ENCODE measurements at regions not wholly inside any gene's neighbourhood (a gene's known extent, or its start where the extent isn't known, plus 50 kb on each side); places are given as distances from the start of the nearest gene placed in this dataset.
"Not testable (repeated sequence)": the region's sequence is repeated elsewhere in the genome, so short reads cannot be mapped to it uniquely, and the experiment has no call there.

DNA sequence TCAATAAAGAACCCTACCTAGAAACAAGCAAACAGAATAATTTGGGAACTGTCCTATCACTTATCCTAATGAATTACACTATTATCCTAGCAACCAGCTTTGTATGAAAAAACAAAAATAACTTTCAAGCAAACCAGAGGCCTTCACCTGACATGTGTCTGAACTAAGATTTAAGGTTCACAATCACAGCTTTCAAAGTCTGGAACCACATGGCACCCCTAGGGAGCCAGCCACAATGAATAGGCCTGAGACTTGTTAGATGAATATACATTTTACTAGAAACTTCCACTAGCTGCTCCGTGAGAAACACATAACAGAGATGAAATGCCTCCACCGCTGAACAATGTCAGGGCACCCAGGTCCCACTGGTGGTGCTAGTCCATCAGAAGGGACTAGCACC is 65.8 kb upstream of the CYP2D6 start:
- Histone ChIP-seq H3K27ac (ENCODE audit: low read depth, low read length, severe bottlenecking) (no peak overlapping the region), H3K9me3 (ENCODE audit: control insufficient read depth, low read length) (peaks cover 3% of the 10 kb centered on the region), H3K4me3 (ENCODE audit: extremely low read depth, insufficient read depth, low read length, poor library complexity, severe bottlenecking) (no peak overlapping the region), H3K4me1 (ENCODE audit: control insufficient read depth, insufficient read depth, low read length, poor library complexity, severe bottlenecking) (no peaks in the 10 kb centered on the region), H3K36me3 (ENCODE audit: control insufficient read depth, insufficient read depth, low read length) (peaks cover 16% of the 10 kb centered on the region)
- WGBS, 2 experiments (ENCODE audit: insufficient coverage in 2 of 2) = 90 to 93% methylated on average over 1 to 2 of the region's 2 CpGs

- Histone ChIP-seq H3K4me1 (ENCODE audit: control insufficient read depth, insufficient read depth, low read length, poor library complexity, severe bottlenecking) (no peaks in the 10 kb centered on the region), H3K9me3 (ENCODE audit: control insufficient read depth, low read length) (no peaks in the 10 kb centered on the region), H3K27ac (ENCODE audit: low read depth, low read length, severe bottlenecking) (no peak overlapping the region), H3K4me3 (ENCODE audit: extremely low read depth, insufficient read depth, low read length, poor library complexity, severe bottlenecking) (no peak overlapping the region), H3K36me3 (ENCODE audit: control insufficient read depth, insufficient read depth, low read length) (peaks cover 6% of the 10 kb centered on the region)
These were observed 64.3 kb upstream of the CYP2D6 start for GRCh38 chr22:42194953-42195352.

- WGBS, 2 experiments (ENCODE audit: insufficient coverage in 2 of 2) = 89 to 100% methylated on average over 6 to 7 of the region's 10 CpGs
- Histone ChIP-seq H3K4me3 (ENCODE audit: extremely low read depth, insufficient read depth, low read length, poor library complexity, severe bottlenecking) (no peak overlapping the region), H3K36me3 (ENCODE audit: control insufficient read depth, insufficient read depth, low read length) (peaks cover 3% of the 10 kb centered on the region)
These were observed 63.7 kb upstream of the CYP2D6 start for GRCh38 chr22:42194104-42194851.

DNA sequence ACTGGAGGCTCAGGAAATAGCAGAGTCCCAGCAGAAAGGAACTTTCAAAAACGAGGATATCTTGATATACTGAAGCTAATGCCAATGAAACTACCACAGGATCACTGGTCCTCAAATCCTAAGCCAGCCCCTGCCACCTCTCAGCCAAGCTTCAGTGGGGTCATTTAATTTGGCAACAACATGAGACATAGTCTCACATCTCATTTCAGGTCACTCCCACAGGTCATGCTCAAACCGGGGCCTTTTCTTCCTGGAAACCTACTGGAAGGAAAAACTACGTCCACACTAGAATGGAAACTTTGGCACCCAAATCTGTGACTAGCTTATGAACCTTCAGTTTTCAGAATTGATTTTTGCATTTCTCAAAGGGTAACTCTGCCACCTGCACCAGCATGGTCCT is 61.9 kb upstream of the CYP2D6 start:
- H3K9me3 ChIP-seq (ENCODE audit: control insufficient read depth, low read length) = no peaks in the 10 kb centered on the region
- peaks cover 12% of the 10 kb centered on the region for H3K4me1 ChIP-seq (ENCODE audit: control insufficient read depth, insufficient read depth, low read length, poor library complexity, severe bottlenecking)
- no peak overlapping the region for H3K27ac ChIP-seq (ENCODE audit: low read depth, low read length, severe bottlenecking)
- no peaks in the 10 kb centered on the region for H3K36me3 ChIP-seq (ENCODE audit: control insufficient read depth, insufficient read depth, low read length)
- WGBS, 2 experiments (ENCODE audit: insufficient coverage in 2 of 2) = 77 to 92% methylated on average over 3 of the region's 3 CpGs
- no peak overlapping the region for H3K4me3 ChIP-seq (ENCODE audit: extremely low read depth, insufficient read depth, low read length, poor library complexity, severe bottlenecking)

More at GRCh38 chr22:42194104-42194851, 63.7 kb upstream of the CYP2D6 start:
- Histone ChIP-seq H3K9me3 (ENCODE audit: control insufficient read depth, low read length) (no peaks in the 10 kb centered on the region), H3K27ac (ENCODE audit: low read depth, low read length, severe bottlenecking) (no peak overlapping the region), H3K4me1 (ENCODE audit: control insufficient read depth, insufficient read depth, low read length, poor library complexity, severe bottlenecking) (peaks cover 3% of the 10 kb centered on the region)

GRCh38 chr22:42190274-42190673 is 59.7 kb upstream of the CYP2D6 start:
- no peaks in the 10 kb centered on the region for H3K36me3 ChIP-seq (ENCODE audit: control insufficient read depth, insufficient read depth, low read length)
- no peak overlapping the region for H3K27ac ChIP-seq (ENCODE audit: low read depth, low read length, severe bottlenecking)
- peaks cover 19% of the 10 kb centered on the region for H3K4me1 ChIP-seq (ENCODE audit: control insufficient read depth, insufficient read depth, low read length, poor library complexity, severe bottlenecking)
- H3K9me3 ChIP-seq (ENCODE audit: control insufficient read depth, low read length) = no peaks in the 10 kb centered on the region
- no peak overlapping the region for H3K4me3 ChIP-seq (ENCODE audit: extremely low read depth, insufficient read depth, low read length, poor library complexity, severe bottlenecking)
- WGBS, 2 experiments (ENCODE audit: insufficient coverage in 2 of 2) = no CpG with 5 or more reads among the region's 1 CpG

DNA sequence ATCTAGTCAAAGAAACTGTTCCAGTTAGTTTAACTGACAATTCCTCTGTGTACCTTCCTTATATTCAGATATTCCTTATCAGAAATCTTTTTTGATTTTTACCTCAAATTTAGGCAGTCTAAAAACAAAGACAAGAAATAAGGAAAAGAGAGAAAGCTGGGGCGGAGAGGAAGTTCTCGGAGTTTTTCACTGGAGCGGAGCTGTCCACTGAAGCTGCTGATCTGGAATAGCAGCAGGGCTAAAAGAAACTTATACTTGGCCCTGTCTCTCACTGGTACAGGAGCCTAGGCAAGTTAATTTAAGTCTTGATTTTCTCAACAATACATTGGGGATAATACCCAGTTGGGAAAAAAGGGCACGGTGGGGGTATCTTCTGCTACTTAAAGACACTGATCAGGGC is 59.2 kb upstream of the CYP2D6 start:
- Histone ChIP-seq H3K9me3 (ENCODE audit: control insufficient read depth, low read length) (no peaks in the 10 kb centered on the region), H3K36me3 (ENCODE audit: control insufficient read depth, insufficient read depth, low read length) (no peaks in the 10 kb centered on the region), H3K4me1 (ENCODE audit: control insufficient read depth, insufficient read depth, low read length, poor library complexity, severe bottlenecking) (peaks cover 22% of the 10 kb centered on the region), H3K27ac (ENCODE audit: low read depth, low read length, severe bottlenecking) (no peak overlapping the region), H3K4me3 (ENCODE audit: extremely low read depth, insufficient read depth, low read length, poor library complexity, severe bottlenecking) (no peak overlapping the region)
- WGBS, 2 experiments (ENCODE audit: insufficient coverage in 2 of 2) = 90 to 93% methylated on average over 4 of the region's 4 CpGs

DNA sequence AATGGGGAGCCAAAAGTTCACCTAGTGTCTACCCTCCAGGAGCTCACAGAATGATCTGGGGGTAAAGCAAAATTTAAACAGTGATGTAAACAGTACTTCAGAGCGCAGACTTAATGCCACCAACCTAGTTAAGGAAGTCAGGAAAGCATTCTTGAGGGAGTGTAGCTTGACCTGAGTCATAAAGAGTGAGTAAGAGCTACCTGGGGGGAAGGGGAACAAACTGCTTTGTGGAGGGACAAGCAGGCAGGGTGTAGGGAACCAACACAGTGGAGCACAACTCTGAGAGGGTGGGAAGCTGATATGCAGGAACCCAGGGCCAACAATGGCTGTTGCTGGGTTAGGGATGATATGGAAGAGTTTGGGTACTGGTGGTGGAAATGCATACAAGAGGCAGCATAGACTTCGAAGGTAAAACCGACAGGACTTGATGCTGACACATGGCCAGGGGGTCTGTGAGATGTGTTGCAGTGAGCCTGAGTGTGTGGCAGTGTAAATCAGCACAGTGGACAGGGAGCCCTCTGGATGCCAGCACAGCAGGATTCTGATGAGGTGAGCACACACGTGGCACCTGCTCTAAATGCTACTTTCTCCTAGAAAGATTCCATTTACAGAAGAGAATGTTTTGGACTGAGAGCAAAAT is 58.3 kb upstream of the CYP2D6 start:
- 58 to 65% methylated on average over 3 to 4 of the region's 4 CpGs for WGBS, 2 experiments (ENCODE audit: insufficient coverage in 2 of 2)
- H3K9me3 ChIP-seq (ENCODE audit: control insufficient read depth, low read length) = no peaks in the 10 kb centered on the region
- no peak overlapping the region for H3K27ac ChIP-seq (ENCODE audit: low read depth, low read length, severe bottlenecking)

GRCh38 chr22:42187646-42188045 is 57.0 kb upstream of the CYP2D6 start:
- Histone ChIP-seq H3K27ac (ENCODE audit: low read depth, low read length, severe bottlenecking) (no peak overlapping the region), H3K36me3 (ENCODE audit: control insufficient read depth, insufficient read depth, low read length) (no peaks in the 10 kb centered on the region), H3K9me3 (ENCODE audit: control insufficient read depth, low read length) (no peaks in the 10 kb centered on the region), H3K4me3 (ENCODE audit: extremely low read depth, insufficient read depth, low read length, poor library complexity, severe bottlenecking) (no peak overlapping the region), H3K4me1 (ENCODE audit: control insufficient read depth, insufficient read depth, low read length, poor library complexity, severe bottlenecking) (peaks cover 25% of the 10 kb centered on the region)
- 90 to 100% methylated on average over 2 of the region's 3 CpGs for WGBS, 2 experiments (ENCODE audit: insufficient coverage in 2 of 2)

More for the DNA sequence above, 58.3 kb upstream of the CYP2D6 start:
- Histone ChIP-seq H3K36me3 (ENCODE audit: control insufficient read depth, insufficient read depth, low read length) (no peaks in the 10 kb centered on the region), H3K4me1 (ENCODE audit: control insufficient read depth, insufficient read depth, low read length, poor library complexity, severe bottlenecking) (peaks cover 25% of the 10 kb centered on the region), H3K4me3 (ENCODE audit: extremely low read depth, insufficient read depth, low read length, poor library complexity, severe bottlenecking) (no peak overlapping the region)

- no peaks in the 10 kb centered on the region for H3K36me3 ChIP-seq (ENCODE audit: control insufficient read depth, insufficient read depth, low read length)
- 80 to 100% methylated on average over 1 of the region's 2 CpGs for WGBS, 2 experiments (ENCODE audit: insufficient coverage in 2 of 2)
- peaks cover 25% of the 10 kb centered on the region for H3K4me1 ChIP-seq (ENCODE audit: control insufficient read depth, insufficient read depth, low read length, poor library complexity, severe bottlenecking)
- H3K27ac ChIP-seq (ENCODE audit: low read depth, low read length, severe bottlenecking) = no peak overlapping the region
- no peaks in the 10 kb centered on the region for H3K9me3 ChIP-seq (ENCODE audit: control insufficient read depth, low read length)
- H3K4me3 ChIP-seq (ENCODE audit: extremely low read depth, insufficient read depth, low read length, poor library complexity, severe bottlenecking) = no peak overlapping the region
These were observed 55.4 kb upstream of the CYP2D6 start for GRCh38 chr22:42185915-42186439.

DNA sequence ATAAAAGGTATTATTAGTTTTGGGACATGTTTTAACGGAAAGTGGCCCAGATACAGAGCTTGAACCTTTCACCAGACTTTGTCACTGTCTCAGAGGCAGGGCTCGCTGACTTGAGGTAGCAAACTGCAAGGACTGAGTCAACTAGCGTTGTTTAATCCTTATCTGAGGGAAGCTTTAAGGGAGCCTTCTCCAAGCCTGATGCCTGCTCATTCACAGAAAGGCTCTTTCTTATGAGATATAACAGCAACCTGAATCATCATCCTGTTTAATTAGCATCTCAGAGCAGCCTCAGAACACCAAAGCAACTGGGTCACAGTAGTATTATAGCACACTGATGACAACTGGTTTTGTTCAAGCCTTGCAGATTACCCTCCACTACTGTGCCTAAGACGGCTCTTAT is 54.2 kb upstream of the CYP2D6 start:
- WGBS, 2 experiments (ENCODE audit: insufficient coverage in 2 of 2) = 81 to 85% methylated on average over 3 to 4 of the region's 4 CpGs
- no peak overlapping the region for H3K4me3 ChIP-seq (ENCODE audit: extremely low read depth, insufficient read depth, low read length, poor library complexity, severe bottlenecking)
- no peaks in the 10 kb centered on the region for H3K36me3 ChIP-seq (ENCODE audit: control insufficient read depth, insufficient read depth, low read length)
- H3K4me1 ChIP-seq (ENCODE audit: control insufficient read depth, insufficient read depth, low read length, poor library complexity, severe bottlenecking) = peaks cover 31% of the 10 kb centered on the region
- H3K27ac ChIP-seq (ENCODE audit: low read depth, low read length, severe bottlenecking) = no peak overlapping the region
- no peaks in the 10 kb centered on the region for H3K9me3 ChIP-seq (ENCODE audit: control insufficient read depth, low read length)

DNA sequence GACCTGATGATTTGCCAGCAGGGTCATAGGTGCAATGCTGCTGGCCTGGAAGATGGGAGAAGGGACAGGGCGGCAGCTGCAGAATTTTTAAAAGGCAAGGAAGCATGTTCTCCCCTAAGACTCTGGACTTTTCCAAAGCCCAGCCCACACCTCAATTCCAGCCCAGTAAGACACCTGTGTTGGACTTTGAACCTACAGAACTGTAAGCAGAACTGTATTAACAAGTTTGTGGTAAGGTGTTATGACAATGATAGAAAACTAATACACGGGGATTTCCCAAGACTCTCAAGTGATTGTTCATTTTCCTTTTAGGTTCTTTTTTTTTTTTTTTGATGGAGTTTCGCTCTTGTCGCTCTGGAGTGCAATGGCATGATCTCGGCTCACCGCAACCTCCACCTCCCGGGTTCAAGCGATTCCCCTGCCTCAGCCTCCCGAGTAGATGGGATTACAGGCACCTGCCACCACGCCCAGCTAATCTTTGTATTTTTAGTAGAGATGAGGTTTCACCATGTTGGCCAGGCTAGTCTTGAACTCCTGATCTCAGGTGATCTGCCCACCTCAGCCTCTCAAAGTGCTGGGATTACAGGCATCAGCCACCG is 53.0 kb upstream of the CYP2D6 start:
- 98 to 100% methylated on average over 2 to 7 of the region's 11 CpGs for WGBS, 2 experiments (ENCODE audit: insufficient coverage in 2 of 2)
- H3K4me3 ChIP-seq (ENCODE audit: extremely low read depth, insufficient read depth, low read length, poor library complexity, severe bottlenecking); H3K36me3 ChIP-seq (ENCODE audit: control insufficient read depth, insufficient read depth, low read length); H3K9me3 ChIP-seq (ENCODE audit: control insufficient read depth, low read length); H3K27ac ChIP-seq (ENCODE audit: low read depth, low read length, severe bottlenecking): not testable (repeated sequence)
- H3K4me1 ChIP-seq (ENCODE audit: control insufficient read depth, insufficient read depth, low read length, poor library complexity, severe bottlenecking) = peaks cover 26% of the 10 kb centered on the region

Measured in mesodermal cell (in vitro differentiated cells).